ENCODE measurements at regions not wholly inside any gene's neighbourhood (a gene's known extent, or its start where the extent isn't known, plus 50 kb on each side); places are given as distances from the start of the nearest gene placed in this dataset.

- TF ChIP-seq CTCF (IDR thresholded peaks at IDR 0.05) = no peak
- TF ChIP-seq POLR2A (IDR thresholded peaks at IDR 0.05) = no peak
Measured at GRCh38 chrX:84737471-84737871, 235.2 kb upstream of the HDX start.
